ENCODE measurements at regions not wholly inside any gene's neighbourhood (a gene's known extent, or its start where the extent isn't known, plus 50 kb on each side); places are given as distances from the start of the nearest gene placed in this dataset.

- DNase-seq (ENCODE audit: extremely low spot score), result no peak
- ChIA-PET POLR2A (no interaction called here), CTCF (interaction anchor here (1.1 kb wide), 2 partner anchors 14 to 16 kb away, joined by 3 read pairs; no protein-coding TSS in a partner anchor)
- no peak for TF ChIP-seq CTCF (IDR thresholded peaks at IDR 0.05; ENCODE audit: control extremely low read depth, extremely low read depth, low read depth, missing control alignments)
Observed at GRCh38 chr4:123813901-123814300, 417.3 kb downstream of the SPRY1 start.

- TF ChIP-seq CTCF (IDR thresholded peaks at IDR 0.05; ENCODE audit: control extremely low read depth, extremely low read depth, low read depth, missing control alignments), result no peak
- POLR2A ChIA-PET, result no interaction called here
- CTCF ChIA-PET, result interaction anchor here (0.8 to 1.1 kb wide), 2 partner anchors 15 to 20 kb away, joined by 3 to 4 read pairs; no protein-coding TSS in a partner anchor
- DNase-seq (ENCODE audit: extremely low spot score), result no peak
Observed at GRCh38 chr4:123816462-123816861, 419.9 kb downstream of the SPRY1 start.

- POLR2A ChIA-PET, result no interaction called here
Observed at GRCh38 chr4:123817025-123817688, 420.6 kb downstream of the SPRY1 start.

DNA sequence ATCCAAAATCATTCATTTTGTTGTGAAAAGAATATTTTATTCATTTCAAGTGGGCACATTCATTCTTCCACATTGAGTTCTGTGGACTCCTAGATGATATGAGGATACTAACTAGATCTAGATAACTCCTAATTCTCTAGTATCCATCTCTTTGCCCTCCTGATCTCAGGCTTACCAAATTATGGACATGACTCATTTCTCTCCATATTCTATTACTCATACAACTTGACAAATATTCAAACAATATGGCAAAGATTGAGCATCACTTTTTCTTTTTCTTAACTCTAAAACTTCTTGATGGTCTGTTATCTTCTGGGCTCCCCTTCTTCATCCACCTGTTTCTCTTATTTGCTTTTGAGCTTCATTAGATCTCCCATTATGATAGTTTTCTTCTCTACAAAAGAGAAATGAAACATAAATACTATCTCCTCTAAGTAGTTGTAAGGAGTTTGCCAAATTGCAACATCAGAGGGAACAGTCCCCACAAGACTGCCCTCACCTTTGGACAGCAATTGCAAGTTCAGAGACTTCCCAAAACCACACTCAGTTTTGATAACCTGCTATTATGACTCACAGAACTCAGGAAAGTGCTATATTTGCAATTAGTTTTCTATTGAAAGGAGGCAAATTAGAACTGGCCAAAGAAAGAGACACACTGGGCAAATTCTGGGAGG lies 422.9 kb downstream of the SPRY1 start:
- TF ChIP-seq CTCF (IDR thresholded peaks at IDR 0.05; ENCODE audit: control extremely low read depth, extremely low read depth, low read depth, missing control alignments), result no peak
- POLR2A ChIA-PET, result no interaction called here
- CTCF ChIA-PET, result no interaction called here
- no peak for DNase-seq (ENCODE audit: extremely low spot score)

More at GRCh38 chr4:123817025-123817688, 420.6 kb downstream of the SPRY1 start:
- no peak for DNase-seq (ENCODE audit: extremely low spot score)
- no peak for TF ChIP-seq CTCF (IDR thresholded peaks at IDR 0.05; ENCODE audit: control extremely low read depth, extremely low read depth, low read depth, missing control alignments)
- CTCF ChIA-PET, result interaction anchor here (0.8 to 1.1 kb wide), 2 partner anchors 14 to 20 kb away, joined by 3 to 4 read pairs; no protein-coding TSS in a partner anchor

DNA sequence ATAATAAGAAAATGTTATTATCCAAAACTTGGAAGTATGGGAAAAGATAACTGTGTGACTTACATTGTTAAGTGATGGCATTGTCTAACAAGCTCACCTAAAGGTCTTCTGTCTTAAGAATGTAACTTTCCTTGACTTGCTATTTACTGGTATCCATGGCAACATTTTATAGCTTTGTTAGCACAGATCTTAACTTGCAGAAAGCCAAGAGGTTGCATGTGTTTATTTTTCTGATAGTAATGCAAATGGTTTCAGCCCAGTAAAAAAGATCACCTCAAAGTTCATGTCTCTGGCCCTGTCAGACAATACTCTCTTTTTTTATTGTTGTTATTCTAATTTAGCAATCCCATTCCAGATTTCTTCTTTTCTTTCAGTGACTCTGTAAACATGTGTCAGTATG lies 425.3 kb downstream of the SPRY1 start:
- ChIA-PET CTCF (no interaction called here), POLR2A (no interaction called here)
- TF ChIP-seq CTCF (IDR thresholded peaks at IDR 0.05; ENCODE audit: control extremely low read depth, extremely low read depth, low read depth, missing control alignments), result no peak
- DNase-seq (ENCODE audit: extremely low spot score), result no peak

- no peak for TF ChIP-seq CTCF (IDR thresholded peaks at IDR 0.05; ENCODE audit: control extremely low read depth, extremely low read depth, low read depth, missing control alignments)
- DNase-seq (ENCODE audit: extremely low spot score), result no peak
- POLR2A ChIA-PET, result no interaction called here
- CTCF ChIA-PET, result interaction anchor here (1.2 kb wide), 1 partner anchor 16 kb away, joined by 3 read pairs; no protein-coding TSS in a partner anchor
Observed at GRCh38 chr4:123822353-123822752, 425.8 kb downstream of the SPRY1 start.
